Neural progenitor cell (in vitro differentiated cells): ENCODE measurements at regions not wholly inside any gene's neighbourhood (a gene's known extent, or its start where the extent isn't known, plus 50 kb on each side); places are given as distances from the start of the nearest gene placed in this dataset.
"Not testable (repeated sequence)": the region's sequence is repeated elsewhere in the genome, so short reads cannot be mapped to it uniquely, and the experiment has no call there.

Experiments used
- DNase-seq: peaks from one replicate; pipeline ENCODE4 v3.0.0-alpha.2; 2016; ENCODE audit warnings: low spot score
- H2AFZ ChIP-seq: fragments of 200-600 bp; sonication (generic); replicated peaks from 2 replicates; pipeline ENCODE4 v1.6.1; 2016; ENCODE audit warnings: antibody characterized with exemption
- H3F3A ChIP-seq: fragments of 200-600 bp; sonication (generic); 2 replicates; pipeline ENCODE4 v1.6.1; 2016; ENCODE audit warnings: antibody characterized with exemption, low read depth
- H3K27ac ChIP-seq: fragments of 200-600 bp; sonication (generic); 2 replicates; pipeline ENCODE4 v1.5.1; 2016; ENCODE audit warnings: mild to moderate bottlenecking
- H3K27me3 ChIP-seq: fragments of 200-600 bp; sonication (generic); 2 replicates; pipeline ENCODE4 v1.6.1; 2016; ENCODE audit warnings: mild to moderate bottlenecking, moderate library complexity
- H3K36me3 ChIP-seq: fragments of 200-600 bp; sonication (generic); 2 replicates; pipeline ENCODE4 v1.5.1; 2016
- H3K4me1 ChIP-seq: fragments of 200-600 bp; sonication (generic); 2 replicates; pipeline ENCODE4 v1.6.1; 2016; ENCODE audit warnings: mixed run types
- H3K4me2 ChIP-seq: fragments of 200-600 bp; sonication (generic); 2 replicates; pipeline ENCODE4 v1.6.1; 2016
- H3K4me3 ChIP-seq: fragments of 200-600 bp; sonication (generic); 2 replicates; pipeline ENCODE4 v1.5.1; 2016
- H3K79me2 ChIP-seq: fragments of 200-600 bp; sonication (generic); 2 replicates; pipeline ENCODE4 v1.6.1; 2016; ENCODE audit warnings: low read depth
- H3K9ac ChIP-seq: fragments of 200-600 bp; sonication (generic); 2 replicates; pipeline ENCODE4 v1.6.1; 2016
- H3K9me3 ChIP-seq: fragments of 200-600 bp; sonication (generic); 2 replicates; pipeline ENCODE4 v1.5.1; 2016; ENCODE audit warnings: low read depth
- H4K20me1 ChIP-seq: fragments of 200-600 bp; sonication (generic); 2 replicates; pipeline ENCODE4 v1.6.1; 2016; ENCODE audit warnings: low read depth
- H3K27ac Mint-ChIP-seq: 3 replicates; pipeline ENCODE4 v1.8.0; 2021; ENCODE audit warnings: mixed read lengths
- H3K27me3 Mint-ChIP-seq: 2 replicates; pipeline ENCODE4 v1.8.0; 2022; ENCODE audit warnings: low read depth, mild to moderate bottlenecking, inconsistent platforms, moderate library complexity, mixed read lengths; ENCODE audit not compliant: insufficient read depth
- H3K36me3 Mint-ChIP-seq: 3 replicates; pipeline ENCODE4 v1.8.0; 2021; ENCODE audit warnings: mixed read lengths
- H3K4me1 Mint-ChIP-seq: 3 replicates; pipeline ENCODE4 v1.8.0; 2021; ENCODE audit warnings: mixed read lengths
- H3K4me3 Mint-ChIP-seq: 3 replicates; pipeline ENCODE4 v1.8.0; 2021; ENCODE audit warnings: mild to moderate bottlenecking, moderate library complexity, mixed read lengths
- H3K9me3 Mint-ChIP-seq: 3 replicates; pipeline ENCODE4 v1.8.0; 2020; ENCODE audit warnings: mixed read lengths
- EZH2 ChIP-seq: fragments of 200-600 bp; sonication (generic); IDR thresholded peaks from 2 replicates; pipeline ENCODE4 v1.6.1; 2017; ENCODE audit warnings: antibody characterized with exemption, mild to moderate bottlenecking, moderate library complexity
- EZH2phosphoT487 ChIP-seq: fragments of 200-600 bp; sonication (generic); IDR thresholded peaks from 2 replicates; pipeline ENCODE4 v1.6.1; 2017; ENCODE audit warnings: antibody characterized with exemption
- TF ChIP-seq, protein P1 (sequence below): fragments of 200-600 bp; sonication (generic); IDR thresholded peaks from 2 replicates; pipeline ENCODE4 v1.5.1; 2017; ENCODE audit warnings: antibody characterized with exemption, mild to moderate bottlenecking

DNA sequence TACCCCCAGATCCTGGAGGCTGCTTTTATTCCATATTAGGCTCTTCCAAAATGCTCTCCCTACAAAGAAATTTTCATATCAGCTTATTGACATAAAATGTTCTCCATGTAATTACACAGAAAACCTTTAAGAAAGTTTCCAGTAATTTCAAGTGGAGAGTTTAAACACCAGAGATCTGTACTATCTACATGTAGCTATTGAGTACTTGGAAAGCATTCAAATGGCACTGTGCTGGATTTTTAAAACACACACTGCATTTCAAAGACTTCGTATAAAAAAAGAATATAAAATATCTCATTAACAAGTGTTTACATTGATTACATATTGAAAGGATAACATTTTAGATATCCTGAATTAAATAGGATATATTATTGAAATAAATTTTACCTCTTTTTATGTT, 182.4 kb upstream of the ZNF521 start:
- Mint-ChIP-seq H3K27ac (no peak overlapping the region), H3K27me3 (no peaks in the 10 kb centered on the region), H3K36me3 (peaks cover 4% of the 10 kb centered on the region), H3K4me1 (peaks cover 12% of the 10 kb centered on the region), H3K4me3 (no peak overlapping the region), H3K9me3 (no peaks in the 10 kb centered on the region)
- Histone ChIP-seq H3K4me2 (no peak overlapping the region), H3K36me3 (no peaks in the 10 kb centered on the region), H3K4me1 (no peaks in the 10 kb centered on the region), H3K4me3 (no peak overlapping the region), H3K9ac (no peak overlapping the region), H3K27me3 (no peaks in the 10 kb centered on the region), H2AFZ (no peak overlapping the region), H3K79me2 (no peaks in the 10 kb centered on the region), H3F3A (no peaks in the 10 kb centered on the region), H3K27ac (no peak overlapping the region), H4K20me1 (no peaks in the 10 kb centered on the region), H3K9me3 (no peaks in the 10 kb centered on the region)
- no peak for DNase-seq
- TF ChIP-seq EZH2phosphoT487: no peak
- no peak for TF ChIP-seq EZH2
- TF ChIP-seq, protein P1, sequence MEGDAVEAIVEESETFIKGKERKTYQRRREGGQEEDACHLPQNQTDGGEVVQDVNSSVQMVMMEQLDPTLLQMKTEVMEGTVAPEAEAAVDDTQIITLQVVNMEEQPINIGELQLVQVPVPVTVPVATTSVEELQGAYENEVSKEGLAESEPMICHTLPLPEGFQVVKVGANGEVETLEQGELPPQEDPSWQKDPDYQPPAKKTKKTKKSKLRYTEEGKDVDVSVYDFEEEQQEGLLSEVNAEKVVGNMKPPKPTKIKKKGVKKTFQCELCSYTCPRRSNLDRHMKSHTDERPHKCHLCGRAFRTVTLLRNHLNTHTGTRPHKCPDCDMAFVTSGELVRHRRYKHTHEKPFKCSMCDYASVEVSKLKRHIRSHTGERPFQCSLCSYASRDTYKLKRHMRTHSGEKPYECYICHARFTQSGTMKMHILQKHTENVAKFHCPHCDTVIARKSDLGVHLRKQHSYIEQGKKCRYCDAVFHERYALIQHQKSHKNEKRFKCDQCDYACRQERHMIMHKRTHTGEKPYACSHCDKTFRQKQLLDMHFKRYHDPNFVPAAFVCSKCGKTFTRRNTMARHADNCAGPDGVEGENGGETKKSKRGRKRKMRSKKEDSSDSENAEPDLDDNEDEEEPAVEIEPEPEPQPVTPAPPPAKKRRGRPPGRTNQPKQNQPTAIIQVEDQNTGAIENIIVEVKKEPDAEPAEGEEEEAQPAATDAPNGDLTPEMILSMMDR: no peak

DNA sequence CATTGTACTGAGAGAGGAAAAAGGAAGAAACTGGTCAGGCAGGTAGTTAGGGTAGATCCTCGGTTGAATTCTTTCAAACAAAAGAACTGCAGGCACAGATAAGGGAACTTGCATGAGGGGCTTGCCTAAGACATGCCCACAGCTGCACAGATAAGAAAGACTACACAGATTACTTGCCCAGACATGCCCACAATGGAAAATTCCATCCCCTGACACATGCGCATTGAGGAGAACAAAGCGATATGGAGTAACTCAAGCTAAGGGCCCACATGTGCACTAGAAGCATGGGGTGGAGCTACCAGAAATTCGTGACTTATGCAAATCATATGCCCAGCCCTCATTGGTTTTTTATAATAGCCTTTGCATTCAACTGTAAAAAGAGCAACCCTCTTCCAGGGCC, 181.3 kb upstream of the ZNF521 start:
- H3K36me3 ChIP-seq: no peaks in the 10 kb centered on the region
- H3K36me3 Mint-ChIP-seq: peaks cover 4% of the 10 kb centered on the region
- no peaks in the 10 kb centered on the region for H4K20me1 ChIP-seq
- H3K9ac ChIP-seq: no peak overlapping the region
- no peak overlapping the region for H3K4me3 Mint-ChIP-seq
- no peak overlapping the region for H3K4me2 ChIP-seq
- no peak overlapping the region for H3K27ac Mint-ChIP-seq
- H3K4me1 ChIP-seq: no peaks in the 10 kb centered on the region
- no peak overlapping the region for H3K27ac ChIP-seq
- no peak overlapping the region for H3K4me3 ChIP-seq
- H3K79me2 ChIP-seq: no peaks in the 10 kb centered on the region
- TF ChIP-seq EZH2 (no peak), EZH2phosphoT487 (no peak)
- TF ChIP-seq, protein P1: no peak
- no peaks in the 10 kb centered on the region for H3K27me3 Mint-ChIP-seq
- H2AFZ ChIP-seq: peak overlapping the region; percentile 60
- H3K9me3 ChIP-seq: no peaks in the 10 kb centered on the region
- H3K4me1 Mint-ChIP-seq: peaks cover 12% of the 10 kb centered on the region
- no peaks in the 10 kb centered on the region for H3K9me3 Mint-ChIP-seq
- no peaks in the 10 kb centered on the region for H3F3A ChIP-seq
- no peaks in the 10 kb centered on the region for H3K27me3 ChIP-seq
- no peak for DNase-seq

DNA sequence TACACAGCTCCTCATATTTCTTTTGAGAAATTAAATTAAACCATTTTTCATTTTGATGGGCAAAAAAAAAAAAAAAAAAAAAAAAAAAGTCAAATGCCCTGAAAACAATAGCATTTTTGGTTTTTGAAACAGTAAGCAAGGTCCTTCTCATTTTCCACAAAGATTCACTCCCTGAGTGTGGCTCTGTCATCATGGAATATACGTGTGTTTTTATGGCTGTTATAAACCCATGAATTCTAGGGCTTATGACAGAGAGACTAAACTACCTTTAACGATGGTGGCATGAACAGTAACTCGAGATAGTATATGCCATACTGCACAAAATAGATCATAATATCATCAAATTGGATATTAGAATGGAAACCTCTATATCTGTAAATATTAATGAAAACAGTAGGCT, 179.2 kb upstream of the ZNF521 start:
- H3K36me3 Mint-ChIP-seq: peaks cover 4% of the 10 kb centered on the region

DNA sequence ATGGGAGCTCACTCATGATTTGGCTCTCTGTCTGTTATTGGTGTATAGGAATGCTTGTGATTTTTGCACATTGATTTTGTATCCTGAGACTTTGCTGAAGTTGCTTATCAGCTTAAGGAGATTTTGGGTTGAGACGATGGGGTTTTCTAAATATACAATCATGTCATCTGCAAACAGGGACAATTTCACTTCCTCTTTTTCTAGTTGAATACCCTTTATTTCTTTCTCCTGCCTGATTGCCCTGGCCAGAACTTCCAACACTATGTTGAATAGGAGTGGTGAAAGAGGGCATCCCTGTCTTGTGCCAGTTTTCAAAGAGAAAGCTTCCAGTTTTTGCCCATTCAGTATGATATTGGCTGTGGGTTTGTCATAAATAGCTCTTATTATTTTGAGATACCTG, 173.8 kb upstream of the ZNF521 start:
- H3K4me1 ChIP-seq, H3K9me3 ChIP-seq, H2AFZ ChIP-seq, DNase-seq, H3K4me2 ChIP-seq, H3K27me3 ChIP-seq, H3K4me3 Mint-ChIP-seq, H3K36me3 ChIP-seq, H3K4me3 ChIP-seq, H3K36me3 Mint-ChIP-seq, H3F3A ChIP-seq, H4K20me1 ChIP-seq, H3K27ac ChIP-seq, H3K9ac ChIP-seq, H3K4me1 Mint-ChIP-seq, H3K27me3 Mint-ChIP-seq, H3K79me2 ChIP-seq, H3K27ac Mint-ChIP-seq: not testable (repeated sequence)
- H3K9me3 Mint-ChIP-seq: peaks cover 11% of the 10 kb centered on the region

More for the DNA sequence above, 179.2 kb upstream of the ZNF521 start:
- H3K4me3 ChIP-seq: no peak overlapping the region
- Mint-ChIP-seq H3K27me3 (no peaks in the 10 kb centered on the region), H3K9me3 (peaks cover 3% of the 10 kb centered on the region), H3K4me3 (no peak overlapping the region), H3K27ac (no peak overlapping the region), H3K4me1 (peaks cover 12% of the 10 kb centered on the region)
- DNase-seq: no peak
- no peaks in the 10 kb centered on the region for H3K4me1 ChIP-seq
- no peaks in the 10 kb centered on the region for H3K79me2 ChIP-seq
- no peaks in the 10 kb centered on the region for H4K20me1 ChIP-seq
- H2AFZ ChIP-seq: peak overlapping the region; percentile 7
- H3K27me3 ChIP-seq: no peaks in the 10 kb centered on the region
- TF ChIP-seq, protein P1: no peak
- TF ChIP-seq EZH2phosphoT487 (no peak), EZH2 (no peak)
- no peak overlapping the region for H3K27ac ChIP-seq
- H3K9me3 ChIP-seq: no peaks in the 10 kb centered on the region
- H3F3A ChIP-seq: no peaks in the 10 kb centered on the region
- no peak overlapping the region for H3K9ac ChIP-seq
- H3K36me3 ChIP-seq: no peaks in the 10 kb centered on the region
- H3K4me2 ChIP-seq: no peak overlapping the region
